ENCODE measurements at regions not wholly inside any gene's neighbourhood (a gene's known extent, or its start where the extent isn't known, plus 50 kb on each side); places are given as distances from the start of the nearest gene placed in this dataset.

DNA sequence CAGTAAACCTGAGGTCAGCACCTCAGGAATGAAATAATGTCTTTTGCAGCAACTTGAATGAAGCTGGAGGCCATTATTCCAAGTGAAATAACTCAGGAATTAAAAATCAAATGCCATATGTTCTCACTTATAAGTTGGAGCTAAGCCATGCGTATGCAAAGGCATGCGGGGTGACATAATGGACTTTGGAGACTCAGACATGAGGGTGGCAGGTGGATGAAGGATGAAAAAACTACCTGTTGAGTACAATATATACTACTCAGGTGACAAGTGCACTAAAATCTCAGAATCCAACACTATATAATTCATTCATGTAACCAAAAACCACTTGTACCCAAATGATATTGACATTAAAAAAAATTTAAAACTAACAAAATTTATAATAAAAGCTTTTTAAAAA, 1416.9 kb downstream of the UQCRFS1 start:
- Histone ChIP-seq H3K27me3 (no peaks in the 10 kb centered on the region), H3K27ac (no peak overlapping the region), H3K4me3 (no peak overlapping the region), H3K4me1 (peaks cover 19% of the 10 kb centered on the region), H3K36me3 (replicated peaks in 1 of 2; ENCODE audit: insufficient read depth in 1 of 2, low read depth in 2 of 2) (no peaks in the 10 kb centered on the region), H3K9me3 (no peaks in the 10 kb centered on the region)
- 39 to 47% methylated on average over 2 of the region's 2 CpGs for WGBS, 2 donors
- no peak for DNase-seq
- ATAC-seq = no peak
- TF ChIP-seq POLR2A (IDR thresholded peaks at IDR 0.05) = no peak
- TF ChIP-seq, protein P1, sequence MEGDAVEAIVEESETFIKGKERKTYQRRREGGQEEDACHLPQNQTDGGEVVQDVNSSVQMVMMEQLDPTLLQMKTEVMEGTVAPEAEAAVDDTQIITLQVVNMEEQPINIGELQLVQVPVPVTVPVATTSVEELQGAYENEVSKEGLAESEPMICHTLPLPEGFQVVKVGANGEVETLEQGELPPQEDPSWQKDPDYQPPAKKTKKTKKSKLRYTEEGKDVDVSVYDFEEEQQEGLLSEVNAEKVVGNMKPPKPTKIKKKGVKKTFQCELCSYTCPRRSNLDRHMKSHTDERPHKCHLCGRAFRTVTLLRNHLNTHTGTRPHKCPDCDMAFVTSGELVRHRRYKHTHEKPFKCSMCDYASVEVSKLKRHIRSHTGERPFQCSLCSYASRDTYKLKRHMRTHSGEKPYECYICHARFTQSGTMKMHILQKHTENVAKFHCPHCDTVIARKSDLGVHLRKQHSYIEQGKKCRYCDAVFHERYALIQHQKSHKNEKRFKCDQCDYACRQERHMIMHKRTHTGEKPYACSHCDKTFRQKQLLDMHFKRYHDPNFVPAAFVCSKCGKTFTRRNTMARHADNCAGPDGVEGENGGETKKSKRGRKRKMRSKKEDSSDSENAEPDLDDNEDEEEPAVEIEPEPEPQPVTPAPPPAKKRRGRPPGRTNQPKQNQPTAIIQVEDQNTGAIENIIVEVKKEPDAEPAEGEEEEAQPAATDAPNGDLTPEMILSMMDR (IDR thresholded peaks at IDR 0.05) = no peak
- intact Hi-C loops (cut with DNase I) = no loop called here

DNA sequence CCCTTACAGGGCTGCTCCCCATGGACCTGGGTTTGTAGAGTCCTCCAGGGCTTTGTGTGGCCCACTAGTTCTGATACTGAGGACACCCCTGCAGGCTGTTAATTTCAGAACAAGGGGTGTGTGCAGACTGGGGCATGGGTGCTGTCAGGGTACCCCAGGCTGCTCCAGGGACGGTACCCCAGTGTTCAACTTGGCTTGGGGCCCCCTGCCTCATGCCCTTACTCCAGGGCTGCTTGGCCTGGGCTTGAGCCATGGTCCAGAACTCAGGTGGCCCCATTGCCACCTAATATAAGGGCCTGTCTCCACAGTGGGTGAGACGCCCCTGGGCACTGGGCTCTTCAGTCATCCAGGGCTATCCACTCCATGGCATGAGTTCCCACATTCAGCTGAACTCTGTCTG, 1417.6 kb downstream of the UQCRFS1 start:
- no peak for ATAC-seq
- no peaks in the 10 kb centered on the region for H3K9me3 ChIP-seq
- H3K27me3 ChIP-seq = no peaks in the 10 kb centered on the region
- no peak overlapping the region for H3K27ac ChIP-seq
- no peak for DNase-seq
- no peaks in the 10 kb centered on the region for H3K36me3 ChIP-seq (replicated peaks in 1 of 2; ENCODE audit: insufficient read depth in 1 of 2, low read depth in 2 of 2)
- intact Hi-C loops (cut with DNase I) = no loop called here
- H3K4me3 ChIP-seq = no peak overlapping the region
- WGBS, 2 donors = 90 to 100% methylated on average over 2 of the region's 2 CpGs
- peaks cover 19% of the 10 kb centered on the region for H3K4me1 ChIP-seq
- no peak for TF ChIP-seq POLR2A (IDR thresholded peaks at IDR 0.05)
- TF ChIP-seq, protein P1 (IDR thresholded peaks at IDR 0.05) = no peak

DNA sequence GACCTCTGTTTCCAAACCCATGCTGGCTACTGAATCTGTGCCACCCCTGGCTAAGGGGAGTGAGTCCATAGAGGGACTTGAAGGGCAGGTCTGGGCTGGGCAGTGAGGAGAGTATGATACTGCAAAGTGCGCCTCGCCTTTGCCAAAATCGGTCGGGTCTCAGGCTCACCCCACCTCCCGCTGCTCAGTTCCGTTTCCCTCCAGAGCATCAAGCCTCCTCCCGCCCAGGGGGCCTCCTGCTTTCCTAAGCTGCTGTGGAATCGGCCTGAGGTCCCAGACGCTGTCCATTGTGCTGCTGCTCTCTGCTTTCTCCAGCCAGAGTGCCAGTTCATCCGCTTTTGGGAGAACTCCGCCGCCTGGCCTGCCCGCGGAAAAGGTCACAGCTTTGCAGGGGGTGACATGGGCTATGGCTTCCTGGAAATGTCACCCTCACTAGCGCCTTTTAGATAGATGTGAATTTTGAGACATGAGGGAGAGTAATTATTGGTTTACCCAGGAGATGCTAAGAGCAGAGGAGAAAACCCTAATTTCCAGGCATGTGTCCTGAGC, 1418.4 kb downstream of the UQCRFS1 start:
- ATAC-seq = no peak
- WGBS, 2 donors = 6 to 19% methylated on average over 12 to 15 of the region's 15 CpGs
- peaks cover 19% of the 10 kb centered on the region for H3K4me1 ChIP-seq
- H3K36me3 ChIP-seq (replicated peaks in 1 of 2; ENCODE audit: insufficient read depth in 1 of 2, low read depth in 2 of 2) = no peaks in the 10 kb centered on the region
- peak overlapping the region; percentile 35 to 42 for H3K4me3 ChIP-seq
- TF ChIP-seq POLR2A (IDR thresholded peaks at IDR 0.05) = no peak
- TF ChIP-seq, protein P1 (IDR thresholded peaks at IDR 0.05) = no peak
- peak in 2 of 4 donors; percentile 8 to 13 for DNase-seq
- H3K27ac ChIP-seq = peak overlapping the region; percentile 69 to 89 (median 82)
- no peaks in the 10 kb centered on the region for H3K27me3 ChIP-seq
- no peaks in the 10 kb centered on the region for H3K9me3 ChIP-seq
- intact Hi-C loops (cut with DNase I) = no loop called here

DNA sequence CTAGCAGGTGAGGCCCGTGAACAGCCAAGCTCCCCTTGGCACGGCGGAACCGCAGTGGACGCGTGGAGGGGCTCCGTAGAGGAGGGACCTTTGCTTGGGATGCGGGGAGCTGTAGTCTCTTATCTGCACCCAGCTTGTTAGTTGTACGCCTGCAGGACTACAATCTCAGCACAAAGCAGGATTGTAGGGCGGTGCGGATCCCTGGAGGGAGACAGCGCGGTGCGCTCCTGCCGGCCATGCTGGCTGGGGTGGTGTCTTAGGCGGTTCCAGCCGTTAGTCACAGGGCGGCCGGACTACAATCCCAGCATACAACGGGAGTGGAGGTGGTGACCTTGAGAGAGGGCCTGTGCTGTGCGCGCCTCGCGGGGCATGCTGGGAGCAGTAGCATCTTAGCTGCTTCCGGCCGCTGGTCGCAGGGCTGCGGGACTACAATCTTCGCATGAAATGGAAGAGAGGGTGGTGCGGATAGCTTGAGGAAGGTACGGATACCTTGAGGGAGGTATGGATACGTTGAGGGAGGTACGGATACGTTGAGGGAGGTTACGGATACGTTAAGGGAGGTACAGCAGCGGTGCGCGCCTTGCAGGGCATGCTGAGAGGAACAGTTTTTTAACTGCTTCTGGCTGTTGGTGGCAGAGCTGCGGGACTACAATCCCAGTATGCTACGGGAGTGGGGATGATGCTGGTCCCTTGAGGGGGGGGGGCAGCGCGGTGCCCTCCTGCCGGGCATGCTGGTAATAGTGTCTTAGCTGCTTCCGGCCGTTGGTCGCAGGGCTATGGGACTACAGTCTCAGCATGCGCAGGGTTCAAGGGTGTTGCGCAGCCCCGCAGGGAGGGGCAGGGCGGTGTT, 1419.1 kb downstream of the UQCRFS1 start:
- peak; percentile 62 to 84 (median 76) for TF ChIP-seq POLR2A (IDR thresholded peaks at IDR 0.05)
- TF ChIP-seq, protein P1 (IDR thresholded peaks at IDR 0.05) = peak in 1 of 7 experiments; percentile 19
- intact Hi-C loops (cut with DNase I) = no loop called here
- Histone ChIP-seq H3K4me1 (peaks cover 19% of the 10 kb centered on the region), H3K27me3 (no peaks in the 10 kb centered on the region), H3K9me3 (no peaks in the 10 kb centered on the region), H3K4me3 (peak overlapping the region; percentile 35 to 42), H3K36me3 (replicated peaks in 1 of 2; ENCODE audit: insufficient read depth in 1 of 2, low read depth in 2 of 2) (no peaks in the 10 kb centered on the region), H3K27ac (peak overlapping the region; percentile 69 to 89 (median 82))
- ATAC-seq (peak; percentile 95), DNase-seq (peak; percentile 91 to 96 (median 94))
- 0% methylated on average over 25 to 51 of the region's 51 CpGs for WGBS, 2 donors
